ENCODE measurements at regions not wholly inside any gene's neighbourhood (a gene's known extent, or its start where the extent isn't known, plus 50 kb on each side); places are given as distances from the start of the nearest gene placed in this dataset.

DNA sequence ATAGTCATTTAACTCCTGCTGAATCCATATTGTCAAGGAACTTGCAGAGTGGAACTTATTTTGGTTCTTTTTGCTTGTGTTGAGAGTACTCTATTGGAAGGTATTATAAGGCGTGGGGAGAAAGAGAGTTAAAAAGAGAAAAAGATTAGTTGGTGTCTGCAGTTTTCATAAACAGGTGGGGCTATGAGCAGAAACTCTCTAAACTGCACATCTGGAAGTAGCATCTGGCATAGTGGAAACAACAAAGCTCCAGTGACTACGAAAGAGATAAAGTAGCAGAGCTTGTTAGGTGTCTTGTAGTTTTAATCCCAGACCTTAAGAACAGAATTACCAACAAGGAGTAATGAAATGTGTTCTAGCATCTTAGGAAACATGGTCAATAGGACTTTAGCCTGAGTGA lies 148.8 kb upstream of the SGO1 start:
- CTCF ChIA-PET, result no interaction called here

More for the DNA sequence above, 148.8 kb upstream of the SGO1 start:
- no peak overlapping the region for H2BK5ac ChIP-seq (ENCODE audit: low read depth, low read length, poor library complexity, severe bottlenecking)
- no peak overlapping the region for H3K14ac ChIP-seq (replicated peaks; ENCODE audit: low read depth, low read length)
- H3K23ac ChIP-seq (ENCODE audit: low read depth, low read length), result no peak overlapping the region
- no peaks in the 10 kb centered on the region for H3K4me1 ChIP-seq (ENCODE audit: control insufficient read depth, insufficient read depth, low read length)
- no peak overlapping the region for H2BK120ac ChIP-seq (ENCODE audit: low read depth, low read length)
- ATAC-seq (ENCODE audit: low read depth) (no peak), DNase-seq (no peak)
- no peak overlapping the region for H2AK9ac ChIP-seq (replicated peaks; ENCODE audit: low read depth, low read length, poor library complexity)
- H3K4me2 ChIP-seq (ENCODE audit: low read depth, low read length), result no peak overlapping the region
- TF ChIP-seq RAD21 (IDR thresholded peaks at IDR 0.05; ENCODE audit: low read length) (no peak), CHD1 (IDR thresholded peaks at IDR 0.05; ENCODE audit: low read depth, low read length) (no peak)
- no peak overlapping the region for H3K4ac ChIP-seq (ENCODE audit: low read depth, low read length)
- H3K27ac ChIP-seq (ENCODE audit: insufficient read depth, low read length), result no peak overlapping the region
- H2BK15ac ChIP-seq (ENCODE audit: low read depth, low read length), result no peak overlapping the region
- H4K91ac ChIP-seq (ENCODE audit: insufficient read depth, low read depth, low read length), result no peak overlapping the region
- in situ Hi-C loops (cut with MboI; ENCODE audit: low sequenced_read_pairs) (loop anchor here (25.0 kb wide), 3 partner anchors 1152 to 1777 kb away; no protein-coding TSS in a partner anchor), intact Hi-C loops (cut with micrococcal nuclease) (no loop called here), dilution Hi-C loops (cut with HindIII; ENCODE audit: low sequenced_read_pairs, unreplicated experiment) (no loop called here)
- H4K20me1 ChIP-seq (ENCODE audit: insufficient read depth, low read length), result no peaks in the 10 kb centered on the region
- H2AK5ac ChIP-seq (ENCODE audit: low read depth, low read length), result no peak overlapping the region
- no peaks in the 10 kb centered on the region for H3K27me3 ChIP-seq (ENCODE audit: control insufficient read depth, insufficient read depth, low read length)
- no peaks in the 10 kb centered on the region for H3K9me3 ChIP-seq (ENCODE audit: control insufficient read depth, insufficient read depth, low read length)
- no peak overlapping the region for H3K4me3 ChIP-seq (ENCODE audit: insufficient read depth, low read depth, low read length)
- no peaks in the 10 kb centered on the region for H3K36me3 ChIP-seq (ENCODE audit: control insufficient read depth, insufficient read depth, low read length)
- H4K5ac ChIP-seq (ENCODE audit: low read depth, low read length), result no peak overlapping the region
- BruUV-seq (replicated peaks), result no TSS peak
- no peak overlapping the region for H4K8ac ChIP-seq (ENCODE audit: low read depth in 2 of 2, low read length in 2 of 2)
- H3K9me1 ChIP-seq (ENCODE audit: insufficient read depth, low read length), result no peaks in the 10 kb centered on the region
- H2AFZ ChIP-seq (replicated peaks; ENCODE audit: low read length, poor library complexity), result no peak overlapping the region
- H2BK20ac ChIP-seq (ENCODE audit: low read depth, low read length), result no peak overlapping the region
- H3K79me1 ChIP-seq (ENCODE audit: low read depth in 1 of 2, low read length in 2 of 2), result no peaks in the 10 kb centered on the region
- WGBS, 2 experiments (ENCODE audit: extremely low coverage in 2 of 2, insufficient read length in 1 of 2), result 14% methylated on average over 1 of the region's 2 CpGs; no CpG with 5 or more reads in 1 of the 2 experiments
- no peak overlapping the region for H3K56ac ChIP-seq (ENCODE audit: extremely low read depth, insufficient read depth, low read length)
- no peak overlapping the region for H3K18ac ChIP-seq (ENCODE audit: low read depth, low read length)
- POLR2A ChIA-PET (ENCODE audit: unreplicated experiment), result no interaction called here
- H3K9ac ChIP-seq (ENCODE audit: low read depth, low read length), result no peak overlapping the region
